ENCODE measurements at regions not wholly inside any gene's neighbourhood (a gene's known extent, or its start where the extent isn't known, plus 50 kb on each side); places are given as distances from the start of the nearest gene placed in this dataset.
A peak's percentile ranks its signal among the peaks of the same experiment; 100 is the strongest.

DNA sequence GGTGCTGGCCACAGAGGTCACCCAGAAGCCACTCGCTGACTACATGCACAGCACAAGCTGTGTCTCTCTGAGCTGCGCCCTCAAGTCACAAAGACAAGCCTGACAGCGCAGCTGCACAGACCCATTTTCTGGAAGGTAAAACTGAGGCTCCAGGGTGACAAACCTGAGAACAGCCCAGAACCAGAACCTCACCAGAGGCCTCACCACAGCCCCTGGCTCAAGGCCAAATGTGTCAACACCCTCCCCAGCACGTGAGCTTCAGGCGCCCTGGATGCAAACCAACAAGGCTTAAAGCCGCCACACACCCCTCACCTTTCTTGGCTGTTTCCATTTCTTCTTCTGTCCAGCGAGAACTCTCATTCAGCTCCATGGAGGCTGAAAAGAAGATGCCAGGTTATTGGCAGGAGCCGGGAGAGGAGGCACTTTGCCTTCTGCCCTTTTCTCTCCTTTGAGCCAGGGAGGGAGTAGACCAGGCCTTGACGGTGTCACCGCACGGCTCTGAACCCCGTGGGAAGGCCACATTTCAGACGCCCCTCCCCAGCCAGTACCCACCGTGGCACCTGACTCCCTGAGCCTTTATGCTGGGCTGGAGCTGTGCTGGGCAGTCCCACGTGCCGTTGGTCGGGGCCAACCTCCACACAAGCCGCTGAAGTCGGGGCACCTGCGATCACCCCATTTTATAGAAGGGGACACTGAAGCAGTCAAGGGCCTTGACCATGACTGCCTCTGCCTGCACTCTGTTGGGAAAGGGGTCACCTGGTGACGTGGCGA, 103.1 kb downstream of the RFLNA start:
- WGBS, 3 donors, result 75 to 84% (median 75%) methylated on average over 22 of the region's 22 CpGs

DNA sequence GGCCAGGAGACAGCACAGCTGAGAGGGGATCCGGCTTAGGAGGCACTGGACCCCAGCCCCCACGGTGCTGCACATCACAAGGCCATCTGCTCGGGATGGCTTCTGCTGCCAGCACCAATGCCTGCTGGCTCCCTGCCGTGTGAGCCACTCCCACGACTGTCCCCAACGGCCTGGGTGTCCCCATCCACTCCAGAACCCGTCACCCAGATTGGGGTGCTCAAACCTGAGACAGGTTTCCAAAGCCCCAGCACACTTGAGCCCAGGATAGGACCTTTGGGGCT, 102.4 kb downstream of the RFLNA start:
- no peak overlapping the region for H3K27ac ChIP-seq (ENCODE audit: low read depth, low read length)
- 40 to 68% (median 63%) methylated on average over 7 of the region's 7 CpGs for WGBS, 3 donors

More for the DNA sequence above, 103.1 kb downstream of the RFLNA start:
- no peak overlapping the region for H3K27ac ChIP-seq (ENCODE audit: low read depth, low read length)

- 58 to 89% (median 81%) methylated on average over 35 of the region's 35 CpGs for WGBS, 3 donors
- no peak overlapping the region for H3K27ac ChIP-seq (ENCODE audit: low read depth, low read length)
These were observed 101.9 kb downstream of the RFLNA start for GRCh38 chr12:124396544-124397398.

DNA sequence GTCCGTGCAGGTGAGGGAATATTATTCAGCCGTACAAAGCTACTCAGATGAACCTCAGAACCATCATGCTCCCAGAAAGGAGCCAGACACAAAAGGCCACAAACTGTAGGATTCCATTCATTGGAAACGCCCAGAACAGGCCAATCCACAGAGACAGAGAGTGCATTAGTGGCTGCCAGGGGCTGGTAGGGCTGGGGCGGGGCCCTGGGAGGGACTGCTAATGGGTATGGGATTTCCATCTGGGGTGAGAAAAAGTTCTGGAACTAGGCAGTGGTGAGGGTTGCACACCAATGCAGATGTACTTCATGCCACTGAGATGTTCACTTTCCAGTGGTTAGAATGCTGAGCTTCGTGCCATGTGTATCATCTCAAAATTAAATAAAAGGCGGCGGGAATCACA, 101.1 kb downstream of the RFLNA start:
- WGBS, 3 donors, result 86 to 94% (median 93%) methylated on average over 7 of the region's 7 CpGs
- H3K27ac ChIP-seq (ENCODE audit: low read depth, low read length), result no peak overlapping the region

DNA sequence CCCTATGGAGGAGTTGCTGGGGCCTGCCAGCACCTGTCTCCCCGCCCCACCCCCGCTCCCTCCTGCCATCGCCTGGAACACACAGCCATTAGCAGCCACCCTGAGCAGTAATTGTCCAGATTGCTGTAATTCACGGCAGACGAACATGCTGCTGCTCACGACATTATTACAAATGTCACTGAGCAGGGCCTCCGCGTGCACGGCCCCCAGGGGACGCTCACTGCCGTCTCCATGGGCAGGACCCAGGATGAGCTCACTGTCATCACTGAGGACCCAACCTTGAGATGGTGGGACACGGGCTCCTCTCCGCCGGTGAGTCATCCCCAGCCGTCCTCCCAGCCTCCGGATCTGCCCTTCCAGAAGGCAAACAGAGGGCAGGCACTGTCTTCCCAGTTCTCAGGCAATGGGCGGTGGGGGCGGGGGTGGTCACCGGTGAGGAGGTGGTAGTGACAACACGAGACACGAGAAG, 100.4 kb downstream of the RFLNA start:
- no peak overlapping the region for H3K27ac ChIP-seq (ENCODE audit: low read depth, low read length)
- WGBS, 3 donors, result 75 to 83% (median 82%) methylated on average over 21 of the region's 21 CpGs

GRCh38 chr12:124394462-124395128, 99.7 kb downstream of the RFLNA start:
- H3K27ac ChIP-seq (ENCODE audit: low read depth, low read length), result no peak overlapping the region
- WGBS, 3 donors, result 68 to 75% (median 71%) methylated on average over 6 of the region's 6 CpGs

- H3K27ac ChIP-seq (ENCODE audit: low read depth, low read length), result no peak overlapping the region
- WGBS, 3 donors, result 91 to 95% (median 94%) methylated on average over 15 of the region's 15 CpGs
These were observed 98.9 kb downstream of the RFLNA start for GRCh38 chr12:124393831-124394230.

DNA sequence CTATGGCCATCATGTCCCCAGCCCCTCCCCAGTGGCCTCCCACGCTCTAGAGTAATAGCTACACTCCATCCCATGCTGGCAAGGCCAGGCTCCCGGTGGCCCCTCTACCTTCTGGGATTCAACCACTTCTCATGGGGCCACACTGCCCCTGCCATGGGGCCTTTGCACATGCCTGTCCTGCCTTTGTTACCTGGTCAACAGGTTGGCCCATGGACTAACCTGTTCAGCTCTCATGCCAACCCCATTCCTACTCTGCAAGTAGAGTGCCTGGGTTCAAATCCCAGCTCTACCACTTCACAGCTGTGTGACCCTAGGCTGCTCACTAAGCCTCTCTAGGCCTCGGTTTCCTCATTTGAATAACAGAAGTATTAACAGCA, 98.5 kb downstream of the RFLNA start:
- 27 to 54% (median 50%) methylated on average over 3 of the region's 3 CpGs for WGBS, 3 donors
- no peak overlapping the region for H3K27ac ChIP-seq (ENCODE audit: low read depth, low read length)

DNA sequence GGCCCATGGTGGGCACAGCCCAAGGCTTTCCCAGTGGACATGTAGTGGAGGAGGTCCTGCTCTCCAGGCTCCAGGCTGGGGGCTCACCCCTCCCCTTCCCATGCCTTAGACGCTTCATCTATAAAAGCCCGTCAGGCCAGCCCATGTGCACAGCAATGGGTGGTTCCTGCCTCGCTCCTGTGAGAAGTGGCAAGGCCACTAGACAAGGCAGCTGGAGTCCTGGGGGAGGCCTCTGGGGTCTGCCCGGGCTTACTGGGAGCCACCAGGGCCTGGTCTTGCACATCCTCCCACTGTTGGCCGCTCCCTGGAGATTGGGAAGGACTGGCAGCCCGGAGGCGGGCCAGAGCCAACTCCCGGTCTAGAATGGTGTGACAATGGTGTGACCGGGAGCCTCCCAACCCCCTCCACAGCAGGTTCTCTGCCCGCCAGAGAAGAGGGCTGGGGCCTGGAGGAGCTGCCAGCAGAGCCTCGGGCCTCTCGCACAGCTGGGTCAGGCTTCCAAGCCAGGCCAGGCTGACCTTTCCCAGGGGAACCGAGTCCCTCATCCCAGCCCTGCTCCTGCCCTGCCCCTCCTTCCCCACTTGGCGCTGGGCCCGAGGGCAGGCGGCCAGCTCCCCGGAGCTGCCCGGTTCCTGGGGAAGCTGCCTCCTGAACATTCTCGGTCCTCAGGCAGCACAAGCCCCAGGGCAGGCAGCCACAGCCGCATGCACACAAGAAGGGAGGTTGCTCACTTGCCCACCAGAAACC, 97.9 kb downstream of the RFLNA start:
- WGBS, 3 donors, result 9 to 17% (median 12%) methylated on average over 17 to 20 of the region's 20 CpGs
- no peak overlapping the region for H3K27ac ChIP-seq (ENCODE audit: low read depth, low read length)

- H3K27ac ChIP-seq (ENCODE audit: low read depth, low read length), result no peak overlapping the region
- WGBS, 3 donors, result 38 to 58% (median 40%) methylated on average over 16 of the region's 16 CpGs
These were observed 97.4 kb downstream of the RFLNA start for GRCh38 chr12:124392271-124392666.

DNA sequence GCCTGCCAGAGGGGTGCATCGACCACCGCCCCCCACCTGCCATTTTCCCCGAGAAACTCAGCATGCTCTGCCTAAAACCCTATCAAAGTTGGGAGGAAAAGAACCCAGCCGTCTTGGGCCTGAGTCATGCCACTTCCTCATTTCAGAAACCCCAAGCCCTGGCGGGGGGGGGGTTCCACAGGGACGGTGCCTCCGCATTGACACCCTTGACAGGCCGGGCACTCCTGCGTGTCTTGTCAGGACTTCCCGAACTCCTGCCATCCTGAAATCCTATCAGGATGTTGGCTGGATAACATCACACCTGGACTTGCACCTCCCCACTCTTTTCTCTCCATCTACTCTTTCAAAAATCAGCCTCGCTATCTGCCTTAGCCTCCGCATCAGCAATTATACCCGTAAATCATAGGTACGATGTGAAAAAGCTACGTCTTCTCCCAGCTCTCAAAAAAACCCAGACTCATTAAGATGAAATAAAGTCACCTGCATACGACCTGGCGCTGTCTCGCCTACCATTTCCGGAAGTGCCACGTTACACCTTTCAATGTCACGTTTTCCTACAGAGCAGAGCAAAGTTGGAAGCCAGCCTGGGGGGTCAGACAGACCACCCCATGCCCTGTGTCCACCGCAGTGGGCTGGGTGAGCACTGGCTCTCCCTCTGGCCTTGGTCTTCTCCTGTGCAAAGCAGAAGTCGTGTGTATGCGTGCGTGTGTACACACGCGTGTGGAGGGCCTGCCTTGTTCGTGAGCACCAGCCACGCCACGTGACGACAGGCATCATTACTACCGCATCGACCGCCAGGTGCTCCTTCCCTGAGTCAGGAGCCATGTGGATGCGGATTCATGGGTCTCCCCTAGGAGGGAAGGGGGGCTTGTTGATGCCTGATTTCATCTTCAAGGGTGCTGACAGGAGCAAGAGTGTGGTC, 96.7 kb downstream of the RFLNA start:
- 51 to 79% (median 55%) methylated on average over 35 of the region's 35 CpGs for WGBS, 3 donors

DNA sequence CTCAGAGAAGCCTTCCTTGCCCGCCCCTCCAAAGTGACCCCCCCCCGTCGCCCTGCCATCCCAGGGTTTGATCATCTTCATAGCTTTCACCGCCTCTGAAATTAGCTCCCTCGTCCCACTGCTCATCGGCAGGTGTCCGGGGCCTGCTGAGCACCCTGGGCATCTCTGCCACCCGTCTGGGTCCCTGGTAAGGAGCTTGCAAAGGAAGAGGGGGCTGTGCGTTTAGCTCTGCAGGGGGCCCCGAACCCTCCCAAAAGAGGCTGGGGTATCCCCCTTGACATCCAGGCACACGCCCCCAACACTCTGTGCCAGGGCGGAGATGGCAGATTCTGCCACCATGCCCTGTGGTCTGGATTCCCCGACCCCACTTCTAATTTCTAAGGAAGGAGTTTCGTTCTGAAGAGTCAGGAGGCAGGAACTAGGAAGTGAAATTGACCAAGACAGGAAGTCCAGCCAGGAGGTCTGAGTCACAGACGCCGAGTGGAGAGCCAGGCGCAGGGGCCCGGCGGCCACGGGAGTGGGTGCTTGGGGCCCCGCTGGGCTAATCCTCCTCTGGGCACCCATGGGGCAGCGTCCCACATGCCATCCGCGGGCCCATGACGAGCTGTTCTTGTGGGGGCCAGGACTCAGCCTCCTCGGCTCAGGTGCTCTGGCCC, 95.7 kb downstream of the RFLNA start:
- WGBS, 3 donors, result 56 to 74% (median 60%) methylated on average over 26 of the region's 26 CpGs
- H3K27ac ChIP-seq (ENCODE audit: low read depth, low read length), result no peak overlapping the region

More for the DNA sequence above, 96.7 kb downstream of the RFLNA start:
- H3K27ac ChIP-seq (ENCODE audit: low read depth, low read length), result no peak overlapping the region

- 38 to 75% (median 74%) methylated on average over 16 of the region's 16 CpGs for WGBS, 3 donors
- no peak overlapping the region for H3K27ac ChIP-seq (ENCODE audit: low read depth, low read length)
These were observed 95.0 kb downstream of the RFLNA start for GRCh38 chr12:124389725-124390441.

DNA sequence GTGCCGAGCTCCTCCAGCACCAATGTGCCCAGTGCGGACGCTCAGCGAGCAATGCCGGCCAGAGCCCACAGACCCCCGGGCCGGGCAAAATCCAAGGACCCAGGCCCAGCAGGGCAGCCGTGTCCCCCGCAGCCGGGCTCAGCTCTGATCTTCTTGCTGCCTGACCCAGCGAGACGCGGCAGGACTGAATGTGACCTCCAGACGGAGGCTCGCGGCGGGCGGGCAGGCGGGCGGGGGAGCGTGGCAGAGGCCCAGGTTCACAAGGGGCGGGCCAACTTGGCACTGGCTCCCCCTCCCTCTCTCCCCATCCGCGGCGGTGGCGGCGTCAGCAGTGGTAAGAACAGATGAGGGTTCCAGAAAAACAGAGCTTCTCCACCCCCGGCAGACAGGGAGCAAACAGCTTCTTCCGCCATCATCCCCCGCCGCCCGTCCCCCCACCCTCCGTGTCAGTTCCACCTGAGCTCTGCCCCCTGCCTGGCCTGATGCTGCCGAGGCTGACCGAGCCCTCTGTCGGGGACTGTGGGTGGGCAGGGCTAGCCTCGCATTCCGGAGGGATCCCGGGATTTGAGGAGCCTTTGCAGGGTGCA, 94.3 kb downstream of the RFLNA start:
- H3K27ac ChIP-seq (ENCODE audit: low read depth, low read length), result peak overlapping the region; percentile 65
- WGBS, 3 donors, result 4 to 14% (median 8%) methylated on average over 38 to 39 of the region's 39 CpGs

GRCh38 chr12:124388679-124389137, 93.8 kb downstream of the RFLNA start:
- 2 to 17% (median 4%) methylated on average over 21 to 39 of the region's 39 CpGs for whole genome bisulfite sequencing, 3 donors

DNA sequence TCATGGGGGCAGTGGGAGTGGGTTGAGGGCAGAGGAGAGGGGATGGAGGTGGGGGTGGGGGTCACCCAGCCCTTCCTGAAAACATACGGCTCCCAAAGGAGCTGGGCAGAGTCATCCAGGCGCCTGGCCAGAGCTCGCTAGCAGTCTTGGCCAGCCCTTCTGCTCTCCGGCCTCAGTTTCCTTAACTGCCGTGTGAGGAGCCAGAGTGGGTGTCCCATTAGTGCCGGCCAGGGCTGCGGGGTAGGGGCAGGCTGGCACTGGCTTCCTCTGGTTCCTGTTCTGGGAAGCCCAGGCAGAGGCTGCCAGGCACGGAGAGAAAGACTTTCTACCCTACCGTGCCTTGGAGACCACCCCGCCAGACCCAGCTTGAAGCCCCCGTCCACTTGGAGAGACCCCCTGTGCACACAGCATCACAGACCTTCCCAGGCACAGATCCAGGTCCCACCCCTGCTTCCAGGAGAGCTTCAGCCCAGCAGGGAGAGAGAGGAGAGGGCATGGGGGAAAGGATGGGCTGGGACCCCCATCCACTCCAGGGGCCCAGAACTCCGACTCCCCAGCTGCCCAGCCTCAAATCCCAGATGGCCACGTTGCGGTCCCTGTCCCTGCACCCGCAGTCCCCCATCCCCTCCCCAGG, 93.3 kb downstream of the RFLNA start:
- 22 to 52% (median 46%) methylated on average over 14 to 15 of the region's 15 CpGs for WGBS, 3 donors
- H3K27ac ChIP-seq (ENCODE audit: low read depth, low read length), result peak overlapping the region; percentile 24

More at GRCh38 chr12:124388679-124389137, 93.8 kb downstream of the RFLNA start:
- H3K27ac ChIP-seq (ENCODE audit: low read depth, low read length), result peak overlapping the region; percentile 65
